ENCODE measurements at regions not wholly inside any gene's neighbourhood (a gene's known extent, or its start where the extent isn't known, plus 50 kb on each side); places are given as distances from the start of the nearest gene placed in this dataset.
"Not testable (repeated sequence)": the region's sequence is repeated elsewhere in the genome, so short reads cannot be mapped to it uniquely, and the experiment has no call there.

DNA sequence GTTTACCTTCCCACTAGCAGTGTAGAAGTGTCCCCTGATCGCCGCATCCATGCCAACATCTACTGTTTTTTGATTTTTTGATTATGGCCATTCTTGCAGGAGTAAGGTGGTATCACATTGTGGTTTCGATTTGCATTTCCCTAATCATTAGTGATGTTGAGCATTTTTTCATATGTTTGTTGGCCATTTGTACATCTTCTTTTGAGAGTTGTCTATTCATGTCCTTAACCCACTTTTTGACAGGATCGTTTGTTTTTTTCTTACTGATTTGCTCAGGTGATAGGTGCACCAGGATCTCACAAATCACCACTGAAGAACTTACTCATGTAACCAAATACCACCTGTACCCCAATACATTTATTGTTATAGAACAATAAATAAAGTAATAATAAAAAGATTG, 114.5 kb downstream of the GATA6 start:
- not testable (repeated sequence) for H2BK5ac ChIP-seq (ENCODE audit: low read length); H3K36me3 ChIP-seq (ENCODE audit: control insufficient read depth, insufficient read depth, low read length); H3K23ac ChIP-seq (ENCODE audit: low read length); H3K27ac ChIP-seq (ENCODE audit: low read depth, low read length); H3K4me2 ChIP-seq (ENCODE audit: low read length); H4K8ac ChIP-seq (ENCODE audit: low read depth, low read length); H3K27me3 ChIP-seq (ENCODE audit: insufficient read depth, low read length, poor library complexity); H3K56ac ChIP-seq (ENCODE audit: low read length); H2BK15ac ChIP-seq (replicated peaks; ENCODE audit: low read depth); H3K4me3 ChIP-seq (ENCODE audit: low read length); H3K4ac ChIP-seq (ENCODE audit: low read depth, low read length); DNase-seq; H2BK120ac ChIP-seq (ENCODE audit: low read depth, low read length); H4K5ac ChIP-seq (ENCODE audit: low read length); H3K9ac ChIP-seq (ENCODE audit: low read length); H3K79me2 ChIP-seq (ENCODE audit: control insufficient read depth, insufficient read depth, low read length); H3K4me1 ChIP-seq (ENCODE audit: control insufficient read depth, low read depth, low read length); H2AK5ac ChIP-seq (ENCODE audit: low read length); H3K18ac ChIP-seq (ENCODE audit: low read length); H3K79me1 ChIP-seq (ENCODE audit: low read length)
- WGBS (ENCODE audit: extremely low coverage, insufficient coverage, low lambda C conversion rate): no CpG with 5 or more reads among the region's 4 CpGs

DNA sequence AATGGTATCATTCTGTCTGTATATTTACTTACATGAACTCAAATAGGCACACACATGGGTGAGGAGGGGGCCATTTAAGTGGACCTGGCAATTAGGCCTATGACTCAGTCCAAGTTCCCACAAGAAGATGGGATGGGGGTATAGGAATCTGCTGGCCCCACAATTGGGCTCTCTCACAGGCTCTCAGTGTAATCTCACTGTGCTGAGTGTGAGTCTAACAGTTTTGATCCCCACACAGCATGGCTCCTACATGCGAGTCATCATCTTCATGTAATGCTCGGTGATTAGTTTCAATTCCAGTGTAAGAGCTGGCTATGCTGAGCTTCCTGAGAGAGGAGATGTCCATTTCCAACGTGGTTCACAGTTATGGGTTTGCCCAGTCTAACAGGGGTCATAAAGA, 114.0 kb downstream of the GATA6 start:
- H2BK15ac ChIP-seq (replicated peaks; ENCODE audit: low read depth): no peak overlapping the region
- no peak overlapping the region for H3K23ac ChIP-seq (ENCODE audit: low read length)
- WGBS (ENCODE audit: extremely low coverage, insufficient coverage, low lambda C conversion rate): no CpG with 5 or more reads among the region's 3 CpGs
- no peaks in the 10 kb centered on the region for H3K36me3 ChIP-seq (ENCODE audit: control insufficient read depth, insufficient read depth, low read length)
- no peak overlapping the region for H3K4me2 ChIP-seq (ENCODE audit: low read length)
- H3K4me3 ChIP-seq (ENCODE audit: low read length): no peak overlapping the region
- no peaks in the 10 kb centered on the region for H3K27me3 ChIP-seq (ENCODE audit: insufficient read depth, low read length, poor library complexity)
- no peaks in the 10 kb centered on the region for H3K79me2 ChIP-seq (ENCODE audit: control insufficient read depth, insufficient read depth, low read length)
- no peaks in the 10 kb centered on the region for H3K79me1 ChIP-seq (ENCODE audit: low read length)
- H4K8ac ChIP-seq (ENCODE audit: low read depth, low read length): no peak overlapping the region
- H3K27ac ChIP-seq (ENCODE audit: low read depth, low read length): no peak overlapping the region
- no peak overlapping the region for H3K9ac ChIP-seq (ENCODE audit: low read length)
- no peak overlapping the region for H2AK5ac ChIP-seq (ENCODE audit: low read length)
- no peak overlapping the region for H3K4ac ChIP-seq (ENCODE audit: low read depth, low read length)
- no peak overlapping the region for H2BK5ac ChIP-seq (ENCODE audit: low read length)
- H3K4me1 ChIP-seq (ENCODE audit: control insufficient read depth, low read depth, low read length): no peaks in the 10 kb centered on the region
- DNase-seq: peak; percentile 19
- H2BK120ac ChIP-seq (ENCODE audit: low read depth, low read length): no peak overlapping the region
- no peak overlapping the region for H4K5ac ChIP-seq (ENCODE audit: low read length)
- no peak overlapping the region for H3K18ac ChIP-seq (ENCODE audit: low read length)
- H3K56ac ChIP-seq (ENCODE audit: low read length): no peak overlapping the region

- no peak overlapping the region for H3K23ac ChIP-seq (ENCODE audit: low read length)
- H3K56ac ChIP-seq (ENCODE audit: low read length): no peak overlapping the region
- H3K27ac ChIP-seq (ENCODE audit: low read depth, low read length): no peak overlapping the region
- H3K4ac ChIP-seq (ENCODE audit: low read depth, low read length): no peak overlapping the region
- H2AK5ac ChIP-seq (ENCODE audit: low read length): no peak overlapping the region
- H2BK5ac ChIP-seq (ENCODE audit: low read length): no peak overlapping the region
- no peaks in the 10 kb centered on the region for H3K79me2 ChIP-seq (ENCODE audit: control insufficient read depth, insufficient read depth, low read length)
- H4K8ac ChIP-seq (ENCODE audit: low read depth, low read length): no peak overlapping the region
- no peak overlapping the region for H3K18ac ChIP-seq (ENCODE audit: low read length)
- no peak overlapping the region for H3K9ac ChIP-seq (ENCODE audit: low read length)
- no peak overlapping the region for H3K4me2 ChIP-seq (ENCODE audit: low read length)
- no peak overlapping the region for H3K4me3 ChIP-seq (ENCODE audit: low read length)
- no peak overlapping the region for H4K5ac ChIP-seq (ENCODE audit: low read length)
- no peaks in the 10 kb centered on the region for H3K27me3 ChIP-seq (ENCODE audit: insufficient read depth, low read length, poor library complexity)
- H2BK15ac ChIP-seq (replicated peaks; ENCODE audit: low read depth): no peak overlapping the region
- no peak for DNase-seq
- no peak overlapping the region for H2BK120ac ChIP-seq (ENCODE audit: low read depth, low read length)
- H3K4me1 ChIP-seq (ENCODE audit: control insufficient read depth, low read depth, low read length): no peaks in the 10 kb centered on the region
- H3K79me1 ChIP-seq (ENCODE audit: low read length): no peaks in the 10 kb centered on the region
- no peaks in the 10 kb centered on the region for H3K36me3 ChIP-seq (ENCODE audit: control insufficient read depth, insufficient read depth, low read length)
These were observed 113.7 kb downstream of the GATA6 start for GRCh38 chr18:22283116-22283395.

GRCh38 chr18:22282311-22283115, 113.1 kb downstream of the GATA6 start:
- H2BK5ac ChIP-seq (ENCODE audit: low read length): no peak overlapping the region
- no peak overlapping the region for H2AK5ac ChIP-seq (ENCODE audit: low read length)
- no peak overlapping the region for H3K4ac ChIP-seq (ENCODE audit: low read depth, low read length)
- no peak overlapping the region for H4K5ac ChIP-seq (ENCODE audit: low read length)
- DNase-seq: peak; percentile 68
- no peaks in the 10 kb centered on the region for H3K4me1 ChIP-seq (ENCODE audit: control insufficient read depth, low read depth, low read length)
- no peak overlapping the region for H3K18ac ChIP-seq (ENCODE audit: low read length)
- H3K27me3 ChIP-seq (ENCODE audit: insufficient read depth, low read length, poor library complexity): no peaks in the 10 kb centered on the region
- H3K79me1 ChIP-seq (ENCODE audit: low read length): no peaks in the 10 kb centered on the region
- no peak overlapping the region for H3K4me3 ChIP-seq (ENCODE audit: low read length)
- no peak overlapping the region for H2BK120ac ChIP-seq (ENCODE audit: low read depth, low read length)
- H3K4me2 ChIP-seq (ENCODE audit: low read length): no peak overlapping the region
- H3K27ac ChIP-seq (ENCODE audit: low read depth, low read length): no peak overlapping the region
- no peak overlapping the region for H3K56ac ChIP-seq (ENCODE audit: low read length)
- no peaks in the 10 kb centered on the region for H3K79me2 ChIP-seq (ENCODE audit: control insufficient read depth, insufficient read depth, low read length)
- H3K23ac ChIP-seq (ENCODE audit: low read length): no peak overlapping the region
- no peak overlapping the region for H3K9ac ChIP-seq (ENCODE audit: low read length)
- no peak overlapping the region for H4K8ac ChIP-seq (ENCODE audit: low read depth, low read length)
- no peaks in the 10 kb centered on the region for H3K36me3 ChIP-seq (ENCODE audit: control insufficient read depth, insufficient read depth, low read length)
- no peak overlapping the region for H2BK15ac ChIP-seq (replicated peaks; ENCODE audit: low read depth)
- WGBS (ENCODE audit: extremely low coverage, insufficient coverage, low lambda C conversion rate): no CpG with 5 or more reads among the region's 8 CpGs

- H3K23ac ChIP-seq (ENCODE audit: low read length): no peak overlapping the region
- no peak overlapping the region for H2BK15ac ChIP-seq (replicated peaks; ENCODE audit: low read depth)
- H4K8ac ChIP-seq (ENCODE audit: low read depth, low read length): no peak overlapping the region
- H2BK5ac ChIP-seq (ENCODE audit: low read length): no peak overlapping the region
- no peak overlapping the region for H3K27ac ChIP-seq (ENCODE audit: low read depth, low read length)
- H3K4ac ChIP-seq (ENCODE audit: low read depth, low read length): no peak overlapping the region
- H3K79me1 ChIP-seq (ENCODE audit: low read length): no peaks in the 10 kb centered on the region
- WGBS (ENCODE audit: extremely low coverage, insufficient coverage, low lambda C conversion rate): no CpG with 5 or more reads among the region's 1 CpG
- H3K18ac ChIP-seq (ENCODE audit: low read length): no peak overlapping the region
- no peaks in the 10 kb centered on the region for H3K36me3 ChIP-seq (ENCODE audit: control insufficient read depth, insufficient read depth, low read length)
- no peaks in the 10 kb centered on the region for H3K4me1 ChIP-seq (ENCODE audit: control insufficient read depth, low read depth, low read length)
- no peak overlapping the region for H3K4me2 ChIP-seq (ENCODE audit: low read length)
- H3K56ac ChIP-seq (ENCODE audit: low read length): no peak overlapping the region
- H2AK5ac ChIP-seq (ENCODE audit: low read length): no peak overlapping the region
- H3K79me2 ChIP-seq (ENCODE audit: control insufficient read depth, insufficient read depth, low read length): no peaks in the 10 kb centered on the region
- DNase-seq: no peak
- H4K5ac ChIP-seq (ENCODE audit: low read length): no peak overlapping the region
- H3K4me3 ChIP-seq (ENCODE audit: low read length): no peak overlapping the region
- H2BK120ac ChIP-seq (ENCODE audit: low read depth, low read length): no peak overlapping the region
- no peak overlapping the region for H3K9ac ChIP-seq (ENCODE audit: low read length)
- H3K27me3 ChIP-seq (ENCODE audit: insufficient read depth, low read length, poor library complexity): no peaks in the 10 kb centered on the region
These were observed 111.0 kb downstream of the GATA6 start for GRCh38 chr18:22280453-22280750.

GRCh38 chr18:22279741-22280452, 110.5 kb downstream of the GATA6 start:
- no peak overlapping the region for H2BK5ac ChIP-seq (ENCODE audit: low read length)
- H3K4ac ChIP-seq (ENCODE audit: low read depth, low read length): no peak overlapping the region
- H2BK120ac ChIP-seq (ENCODE audit: low read depth, low read length): no peak overlapping the region
- no peak overlapping the region for H3K23ac ChIP-seq (ENCODE audit: low read length)
- H3K27ac ChIP-seq (ENCODE audit: low read depth, low read length): no peak overlapping the region
- no peaks in the 10 kb centered on the region for H3K79me2 ChIP-seq (ENCODE audit: control insufficient read depth, insufficient read depth, low read length)
- no peak overlapping the region for H4K8ac ChIP-seq (ENCODE audit: low read depth, low read length)
- H3K56ac ChIP-seq (ENCODE audit: low read length): no peak overlapping the region
- H4K5ac ChIP-seq (ENCODE audit: low read length): no peak overlapping the region
- no peak overlapping the region for H3K4me3 ChIP-seq (ENCODE audit: low read length)
- H3K9ac ChIP-seq (ENCODE audit: low read length): no peak overlapping the region
- H2BK15ac ChIP-seq (replicated peaks; ENCODE audit: low read depth): no peak overlapping the region
- no peak overlapping the region for H2AK5ac ChIP-seq (ENCODE audit: low read length)
- H3K27me3 ChIP-seq (ENCODE audit: insufficient read depth, low read length, poor library complexity): no peaks in the 10 kb centered on the region
- no CpG with 5 or more reads among the region's 10 CpGs for WGBS (ENCODE audit: extremely low coverage, insufficient coverage, low lambda C conversion rate)
- no peaks in the 10 kb centered on the region for H3K36me3 ChIP-seq (ENCODE audit: control insufficient read depth, insufficient read depth, low read length)
- H3K18ac ChIP-seq (ENCODE audit: low read length): no peak overlapping the region
- H3K79me1 ChIP-seq (ENCODE audit: low read length): no peaks in the 10 kb centered on the region
- H3K4me1 ChIP-seq (ENCODE audit: control insufficient read depth, low read depth, low read length): no peaks in the 10 kb centered on the region
- H3K4me2 ChIP-seq (ENCODE audit: low read length): no peak overlapping the region
- no peak for DNase-seq

All from mesendoderm (in vitro differentiated cells).